Left ventricle myocardium inferior (tissue), 1 donor: ENCODE measurements at regions not wholly inside any gene's neighbourhood (a gene's known extent, or its start where the extent isn't known, plus 50 kb on each side); places are given as distances from the start of the nearest gene placed in this dataset.

Experiments
- DNase-seq: peaks from one replicate; pipeline ENCODE4 v3.0.0-alpha.2; 2020
- H3K27ac ChIP-seq: fragments of 200-600 bp; replicated peaks from 2 replicates; pipeline ENCODE4 v1.8.0; 2021
- H3K27me3 ChIP-seq: fragments of 200-600 bp; 2 replicates; pipeline ENCODE4 v1.8.0; 2021; ENCODE audit warnings: low read depth
- H3K36me3 ChIP-seq: fragments of 200-600 bp; 2 replicates; pipeline ENCODE4 v1.8.0; 2021
- H3K4me1 ChIP-seq: fragments of 200-600 bp; 2 replicates; pipeline ENCODE4 v1.8.0; 2021
- H3K4me3 ChIP-seq: fragments of 200-600 bp; 2 replicates; pipeline ENCODE4 v1.8.0; 2021; ENCODE audit warnings: mild to moderate bottlenecking, moderate library complexity
- H3K9me3 ChIP-seq: fragments of 200-600 bp; replicated peaks from 2 replicates; pipeline ENCODE4 v1.8.0; 2021
- CTCF ChIP-seq: fragments of 200-600 bp; IDR thresholded peaks from 2 replicates; pipeline ENCODE4 v1.8.0; 2021; ENCODE audit warnings: antibody characterized with exemption, mild to moderate bottlenecking, borderline replicate concordance
- intact Hi-C: fragments of 100-400 bp; cut with micrococcal nuclease; formaldehyde crosslinking; loops from one replicate; pipeline ENCODE4 v1.11.0; 2022
- donor health status: DM: no; HTN: yes; CAD: no; lungs with severe emphysema.

GRCh38 chr6:156511051-156511450, 266.1 kb upstream of the ARID1B start:
- peaks cover 3% of the 10 kb centered on the region for H3K4me1 ChIP-seq
- no peak overlapping the region for H3K4me3 ChIP-seq
- no peak for DNase-seq
- peaks cover 13% of the 10 kb centered on the region for H3K27me3 ChIP-seq
- H3K9me3 ChIP-seq = no peaks in the 10 kb centered on the region
- H3K36me3 ChIP-seq = no peaks in the 10 kb centered on the region
- TF ChIP-seq CTCF = no peak
- no peak overlapping the region for H3K27ac ChIP-seq
- intact Hi-C loops = no loop called here

GRCh38 chr6:156510242-156510641, 266.9 kb upstream of the ARID1B start:
- Histone ChIP-seq H3K27me3 (peaks cover 13% of the 10 kb centered on the region), H3K27ac (no peak overlapping the region), H3K36me3 (no peaks in the 10 kb centered on the region), H3K4me1 (peaks cover 3% of the 10 kb centered on the region), H3K4me3 (no peak overlapping the region), H3K9me3 (no peaks in the 10 kb centered on the region)
- no peak for DNase-seq
- intact Hi-C loops = no loop called here
- no peak for TF ChIP-seq CTCF

GRCh38 chr6:156509496-156509895, 267.7 kb upstream of the ARID1B start:
- no peak overlapping the region for H3K27ac ChIP-seq
- H3K4me3 ChIP-seq = no peak overlapping the region
- H3K27me3 ChIP-seq = peaks cover 13% of the 10 kb centered on the region
- intact Hi-C loops = no loop called here
- peaks cover 3% of the 10 kb centered on the region for H3K4me1 ChIP-seq
- H3K36me3 ChIP-seq = no peaks in the 10 kb centered on the region
- no peaks in the 10 kb centered on the region for H3K9me3 ChIP-seq
- DNase-seq = no peak
- no peak for TF ChIP-seq CTCF

- H3K27me3 ChIP-seq = peaks cover 13% of the 10 kb centered on the region
- H3K9me3 ChIP-seq = no peaks in the 10 kb centered on the region
- no peaks in the 10 kb centered on the region for H3K36me3 ChIP-seq
- H3K4me3 ChIP-seq = no peak overlapping the region
- peaks cover 3% of the 10 kb centered on the region for H3K4me1 ChIP-seq
- intact Hi-C loops = no loop called here
- no peak for TF ChIP-seq CTCF
- no peak overlapping the region for H3K27ac ChIP-seq
- no peak for DNase-seq
Observed at GRCh38 chr6:156508923-156509322, 268.3 kb upstream of the ARID1B start.

- DNase-seq = no peak
- H3K27me3 ChIP-seq = peaks cover 13% of the 10 kb centered on the region
- no peak for TF ChIP-seq CTCF
- H3K4me1 ChIP-seq = peaks cover under 1% of the 10 kb centered on the region
- H3K27ac ChIP-seq = no peak overlapping the region
- no peaks in the 10 kb centered on the region for H3K9me3 ChIP-seq
- intact Hi-C loops = no loop called here
- no peaks in the 10 kb centered on the region for H3K36me3 ChIP-seq
- H3K4me3 ChIP-seq = no peak overlapping the region
Observed at GRCh38 chr6:156508126-156508525, 269.1 kb upstream of the ARID1B start.

GRCh38 chr6:156507656-156508055, 269.5 kb upstream of the ARID1B start:
- intact Hi-C loops = no loop called here
- Histone ChIP-seq H3K4me1 (no peaks in the 10 kb centered on the region), H3K36me3 (no peaks in the 10 kb centered on the region), H3K27ac (no peak overlapping the region), H3K4me3 (no peak overlapping the region), H3K9me3 (no peaks in the 10 kb centered on the region), H3K27me3 (peaks cover 13% of the 10 kb centered on the region)
- DNase-seq = no peak
- TF ChIP-seq CTCF = no peak
